Parathyroid adenoma (tissue), 2 donors: ENCODE measurements at regions not wholly inside any gene's neighbourhood (a gene's known extent, or its start where the extent isn't known, plus 50 kb on each side); places are given as distances from the start of the nearest gene placed in this dataset.
"Not testable (repeated sequence)": the region's sequence is repeated elsewhere in the genome, so short reads cannot be mapped to it uniquely, and the experiment has no call there.

ENCODE experiments used
- H2AFZ ChIP-seq: fragments of 300-600 bp; sonication (generic); one replicate; pipeline ENCODE4 v1.7.0; 2017; ENCODE audit warnings: antibody characterized with exemption, mild to moderate bottlenecking
- H3K27ac ChIP-seq: fragments of 300-600 bp; sonication (generic); one replicate; pipeline ENCODE4 v1.7.0; 2017
- H3K27me3 ChIP-seq: fragments of 300-600 bp; sonication (generic); one replicate; pipeline ENCODE4 v1.7.0; 2017; ENCODE audit warnings: low read length; ENCODE audit not compliant: control insufficient read depth, insufficient read depth
- H3K36me3 ChIP-seq: fragments of 300-600 bp; sonication (generic); one replicate; pipeline ENCODE4 v1.7.0; 2017; ENCODE audit warnings: low read length; ENCODE audit not compliant: control insufficient read depth, insufficient read depth
- H3K4me1 ChIP-seq: fragments of 300-600 bp; sonication (generic); one replicate; pipeline ENCODE4 v1.7.0; 2017; ENCODE audit warnings: control low read depth
- H3K4me2 ChIP-seq: fragments of 300-600 bp; sonication (generic); one replicate; pipeline ENCODE4 v1.7.0; 2017; ENCODE audit warnings: low read length
- H3K4me3 ChIP-seq: fragments of 300-600 bp; sonication (generic); one replicate; pipeline ENCODE4 v1.7.0; 2017; ENCODE audit warnings: low read depth, low read length
- H3K79me2 ChIP-seq: fragments of 300-600 bp; sonication (generic); one replicate; pipeline ENCODE4 v1.7.0; 2017; ENCODE audit warnings: control low read depth
- H3K9ac ChIP-seq: fragments of 300-600 bp; sonication (generic); one replicate; pipeline ENCODE4 v1.7.0; 2017; ENCODE audit warnings: mild to moderate bottlenecking
- H3K9me3 ChIP-seq: fragments of 300-600 bp; sonication (generic); one replicate; pipeline ENCODE4 v1.7.0; 2017; ENCODE audit warnings: low read length; ENCODE audit not compliant: control insufficient read depth
- TF ChIP-seq, protein P1 (sequence below): fragments of 300-600 bp; sonication (generic); IDR thresholded peaks from one replicate; pipeline ENCODE4 v1.7.0; 2017; ENCODE audit warnings: antibody characterized with exemption, mild to moderate bottlenecking
- donor health status: primary hyperparathyroidism.

DNA sequence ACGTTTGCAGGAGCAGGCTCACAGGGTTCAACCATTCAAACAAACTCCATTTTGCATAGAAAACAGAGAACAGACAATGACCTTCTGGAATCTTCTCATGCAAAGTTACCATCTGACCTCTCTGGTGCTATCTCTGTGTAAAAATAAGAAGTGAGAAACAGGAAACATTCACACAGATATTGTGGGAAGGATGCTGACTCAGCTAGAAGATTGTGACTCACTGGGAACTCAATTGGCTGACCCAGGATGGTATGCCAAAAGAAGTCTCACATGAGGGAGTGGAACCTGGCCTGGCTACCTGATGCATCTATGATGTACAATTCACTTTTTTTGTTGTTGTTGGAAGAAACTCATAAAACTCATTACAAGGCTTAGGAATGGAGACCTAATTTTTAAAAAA is 61.1 kb upstream of the TBX18 start:
- Histone ChIP-seq H3K27me3 (no peaks in the 10 kb centered on the region), H3K4me1 (no peaks in the 10 kb centered on the region), H3K79me2 (no peaks in the 10 kb centered on the region), H2AFZ (no peak overlapping the region), H3K9ac (no peak overlapping the region), H3K27ac (no peak overlapping the region), H3K9me3 (no peaks in the 10 kb centered on the region), H3K4me2 (no peak overlapping the region), H3K4me3 (no peak overlapping the region), H3K36me3 (no peaks in the 10 kb centered on the region)
- TF ChIP-seq, protein P1, sequence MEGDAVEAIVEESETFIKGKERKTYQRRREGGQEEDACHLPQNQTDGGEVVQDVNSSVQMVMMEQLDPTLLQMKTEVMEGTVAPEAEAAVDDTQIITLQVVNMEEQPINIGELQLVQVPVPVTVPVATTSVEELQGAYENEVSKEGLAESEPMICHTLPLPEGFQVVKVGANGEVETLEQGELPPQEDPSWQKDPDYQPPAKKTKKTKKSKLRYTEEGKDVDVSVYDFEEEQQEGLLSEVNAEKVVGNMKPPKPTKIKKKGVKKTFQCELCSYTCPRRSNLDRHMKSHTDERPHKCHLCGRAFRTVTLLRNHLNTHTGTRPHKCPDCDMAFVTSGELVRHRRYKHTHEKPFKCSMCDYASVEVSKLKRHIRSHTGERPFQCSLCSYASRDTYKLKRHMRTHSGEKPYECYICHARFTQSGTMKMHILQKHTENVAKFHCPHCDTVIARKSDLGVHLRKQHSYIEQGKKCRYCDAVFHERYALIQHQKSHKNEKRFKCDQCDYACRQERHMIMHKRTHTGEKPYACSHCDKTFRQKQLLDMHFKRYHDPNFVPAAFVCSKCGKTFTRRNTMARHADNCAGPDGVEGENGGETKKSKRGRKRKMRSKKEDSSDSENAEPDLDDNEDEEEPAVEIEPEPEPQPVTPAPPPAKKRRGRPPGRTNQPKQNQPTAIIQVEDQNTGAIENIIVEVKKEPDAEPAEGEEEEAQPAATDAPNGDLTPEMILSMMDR = no peak

DNA sequence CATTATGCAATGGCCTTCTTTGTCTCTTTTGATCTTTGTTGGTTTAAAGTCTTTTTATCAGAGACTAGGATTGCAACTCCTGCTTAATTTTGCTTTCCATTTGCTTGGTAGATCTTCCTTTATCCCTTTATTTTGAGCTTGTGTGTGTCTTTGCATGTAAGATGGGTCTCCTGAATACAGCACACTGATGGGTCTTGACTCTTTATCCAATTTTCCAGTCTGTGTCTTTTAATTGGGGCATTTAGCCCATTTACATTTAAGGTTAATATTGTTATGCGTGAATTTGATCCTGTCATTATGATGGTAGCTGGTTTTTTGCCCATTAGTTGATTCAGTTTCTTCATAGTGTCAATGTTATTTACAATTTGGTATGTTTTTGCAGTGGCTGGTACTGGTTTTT is 56.9 kb upstream of the TBX18 start:
- not testable (repeated sequence) for H2AFZ ChIP-seq, H3K9me3 ChIP-seq, H3K27ac ChIP-seq

DNA sequence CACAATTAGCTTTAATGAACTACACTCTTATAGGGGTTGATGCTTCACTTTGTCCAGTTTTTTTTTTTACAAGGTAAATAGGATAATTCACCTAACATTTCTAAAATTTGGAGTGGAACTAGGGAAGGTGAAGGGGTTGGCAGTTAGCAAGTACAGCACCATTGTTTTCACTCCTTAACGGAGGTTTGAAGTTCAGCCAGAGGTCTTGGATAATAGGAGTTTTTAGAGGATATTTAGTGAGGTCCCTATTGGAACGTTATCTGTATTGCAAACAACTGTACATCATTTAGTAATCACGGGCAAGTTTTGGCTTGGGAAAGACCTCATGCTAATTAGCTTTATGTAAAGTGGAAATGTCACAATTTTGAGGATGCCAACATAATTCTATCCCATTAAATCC is 52.3 kb upstream of the TBX18 start:
- Histone ChIP-seq H2AFZ (no peak overlapping the region), H3K9me3 (no peaks in the 10 kb centered on the region), H3K4me3 (no peak overlapping the region), H3K4me2 (no peak overlapping the region), H3K27ac (no peak overlapping the region), H3K79me2 (no peaks in the 10 kb centered on the region), H3K27me3 (no peaks in the 10 kb centered on the region), H3K4me1 (no peaks in the 10 kb centered on the region), H3K36me3 (no peaks in the 10 kb centered on the region), H3K9ac (no peak overlapping the region)
- TF ChIP-seq, protein P1 = no peak

More for the DNA sequence above, 56.9 kb upstream of the TBX18 start:
- not testable (repeated sequence) for H3K36me3 ChIP-seq, H3K27me3 ChIP-seq, H3K4me3 ChIP-seq, H3K4me2 ChIP-seq, H3K9ac ChIP-seq, H3K4me1 ChIP-seq, H3K79me2 ChIP-seq

DNA sequence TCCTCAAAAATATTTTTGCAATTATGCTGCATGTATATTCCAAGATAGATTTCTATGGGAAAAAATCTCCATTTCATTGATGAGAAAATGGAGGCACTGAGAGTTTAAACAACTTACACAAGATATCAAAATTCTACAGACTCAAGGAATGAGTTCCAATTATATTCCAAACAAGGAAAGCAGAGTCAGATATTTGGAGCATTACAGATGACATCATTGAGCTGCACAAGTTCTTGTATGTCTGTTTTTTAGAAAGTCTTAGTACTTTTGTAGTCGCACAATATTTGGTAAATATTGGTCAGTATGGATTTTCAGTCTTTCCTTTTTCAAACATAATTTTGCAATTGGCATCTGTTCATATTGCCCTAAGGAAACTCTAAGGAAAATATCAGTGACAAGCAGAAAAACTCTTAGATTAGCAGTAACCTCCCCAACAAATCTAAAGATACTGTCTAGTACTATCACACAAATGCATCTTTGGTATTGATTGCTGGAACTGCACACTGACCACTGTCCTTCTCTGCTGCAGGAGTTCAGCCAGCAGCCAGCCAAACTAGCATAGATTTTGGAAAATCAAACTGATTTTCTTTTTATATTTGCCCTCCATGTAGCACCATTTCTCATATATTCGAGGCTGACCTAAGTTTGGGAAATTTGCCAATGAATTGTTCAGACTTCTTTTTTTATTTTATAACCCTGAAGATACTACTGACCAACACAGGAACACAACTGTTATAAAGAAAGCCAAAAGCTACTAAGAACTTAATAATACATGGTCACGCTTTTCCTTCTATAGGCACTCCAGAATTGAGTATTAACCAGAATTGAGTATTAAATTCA is 51.7 kb upstream of the TBX18 start:
- no peaks in the 10 kb centered on the region for H3K36me3 ChIP-seq
- TF ChIP-seq, protein P1 = no peak
- H3K9me3 ChIP-seq = no peaks in the 10 kb centered on the region
- no peaks in the 10 kb centered on the region for H3K27me3 ChIP-seq
- no peak overlapping the region for H3K9ac ChIP-seq
- no peak overlapping the region for H3K4me2 ChIP-seq
- H3K4me3 ChIP-seq = no peak overlapping the region
- no peaks in the 10 kb centered on the region for H3K4me1 ChIP-seq
- no peaks in the 10 kb centered on the region for H3K79me2 ChIP-seq
- H3K27ac ChIP-seq = no peak overlapping the region
- H2AFZ ChIP-seq = no peak overlapping the region
